ENCODE measurements at regions not wholly inside any gene's neighbourhood (a gene's known extent, or its start where the extent isn't known, plus 50 kb on each side); places are given as distances from the start of the nearest gene placed in this dataset.
"Not testable (repeated sequence)": the region's sequence is repeated elsewhere in the genome, so short reads cannot be mapped to it uniquely, and the experiment has no call there.

- DNase-seq (ENCODE audit: low read depth in 2 of 2): no peak
Observed at GRCh38 chr9:79446523-79447307, 125.0 kb upstream of the TLE4 start.

DNA sequence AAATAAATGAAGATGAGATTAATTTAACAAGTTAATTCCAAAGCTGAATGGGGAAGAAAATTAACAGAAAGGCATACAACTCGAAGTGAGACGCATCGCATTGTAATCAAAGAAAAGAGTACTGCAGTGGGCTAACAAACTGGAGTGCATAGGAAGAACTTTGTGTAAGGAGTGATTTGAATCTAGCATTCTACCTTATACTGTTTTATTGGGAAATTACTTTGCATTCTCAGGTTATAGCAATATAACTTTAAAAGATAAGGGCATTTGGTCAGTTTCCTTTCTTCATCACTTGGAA is 124.5 kb upstream of the TLE4 start:
- no peak for DNase-seq (ENCODE audit: low read depth in 2 of 2)

DNA sequence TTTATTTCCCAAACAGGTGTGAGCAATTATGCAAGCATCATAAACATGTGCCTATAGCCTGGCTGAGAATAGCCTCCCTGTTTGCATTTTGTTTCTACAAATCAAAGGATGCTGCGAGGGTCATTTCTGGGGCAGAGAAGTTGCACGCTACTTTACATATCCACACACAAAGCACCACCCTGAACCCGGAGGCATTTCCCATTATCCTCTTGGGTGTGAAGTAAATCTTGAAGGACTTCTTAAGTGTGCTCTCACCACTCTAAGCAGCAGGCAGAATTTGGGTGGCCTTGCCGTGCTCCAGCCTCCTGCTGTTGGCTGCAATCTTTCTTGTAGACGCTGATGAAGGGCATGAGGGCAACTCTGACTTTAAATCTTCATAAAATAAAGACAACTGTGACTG is 124.0 kb upstream of the TLE4 start:
- DNase-seq (ENCODE audit: low read depth in 2 of 2): no peak

DNA sequence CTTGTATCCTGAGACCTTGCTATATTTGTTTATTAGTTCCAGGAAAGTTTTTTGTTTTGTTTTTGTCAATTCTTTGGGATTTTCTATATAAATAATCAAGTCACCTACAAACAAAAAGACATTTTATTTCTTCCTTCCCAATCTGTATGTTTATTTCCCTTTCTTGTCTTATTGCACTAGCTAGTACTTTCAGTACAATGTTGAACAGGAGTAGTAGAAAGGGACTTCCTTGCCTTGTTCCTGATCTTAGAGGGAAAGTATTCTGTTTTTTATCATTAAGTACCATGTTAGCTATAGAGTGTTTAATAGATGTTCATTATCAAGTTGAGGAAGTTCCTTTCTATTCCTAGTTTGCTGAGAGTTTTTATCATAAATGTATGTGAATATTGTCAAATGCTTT is 119.5 kb upstream of the TLE4 start:
- no peak for DNase-seq (ENCODE audit: low read depth in 2 of 2)

- DNase-seq (ENCODE audit: low read depth in 2 of 2): no peak
Observed at GRCh38 chr9:79461712-79462111, 110.1 kb upstream of the TLE4 start.

- no peak for DNase-seq (ENCODE audit: low read depth in 2 of 2)
Observed at GRCh38 chr9:79465156-79465555, 106.6 kb upstream of the TLE4 start.

DNA sequence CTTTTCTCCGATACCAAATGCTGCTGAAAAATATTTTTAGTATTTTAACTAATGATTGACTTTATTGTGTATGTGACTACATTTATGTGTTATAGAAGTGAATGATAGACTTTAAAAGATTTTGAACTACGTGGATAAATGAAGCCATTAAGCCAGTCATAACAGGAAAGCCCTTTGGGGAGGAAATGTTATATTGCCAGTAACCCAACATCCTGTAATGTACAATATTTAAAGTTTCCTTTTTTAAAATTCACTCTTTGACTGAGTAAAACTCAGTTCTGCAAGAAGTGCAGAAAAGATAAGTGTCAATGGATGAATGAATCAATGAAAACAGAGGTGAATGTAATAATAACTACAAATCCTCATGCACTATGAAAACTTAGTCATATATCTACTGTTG is 102.6 kb upstream of the TLE4 start:
- DNase-seq (ENCODE audit: low read depth in 2 of 2): no peak

- no peak for DNase-seq (ENCODE audit: low read depth in 2 of 2)
Observed at GRCh38 chr9:79470954-79471353, 100.8 kb upstream of the TLE4 start.

DNA sequence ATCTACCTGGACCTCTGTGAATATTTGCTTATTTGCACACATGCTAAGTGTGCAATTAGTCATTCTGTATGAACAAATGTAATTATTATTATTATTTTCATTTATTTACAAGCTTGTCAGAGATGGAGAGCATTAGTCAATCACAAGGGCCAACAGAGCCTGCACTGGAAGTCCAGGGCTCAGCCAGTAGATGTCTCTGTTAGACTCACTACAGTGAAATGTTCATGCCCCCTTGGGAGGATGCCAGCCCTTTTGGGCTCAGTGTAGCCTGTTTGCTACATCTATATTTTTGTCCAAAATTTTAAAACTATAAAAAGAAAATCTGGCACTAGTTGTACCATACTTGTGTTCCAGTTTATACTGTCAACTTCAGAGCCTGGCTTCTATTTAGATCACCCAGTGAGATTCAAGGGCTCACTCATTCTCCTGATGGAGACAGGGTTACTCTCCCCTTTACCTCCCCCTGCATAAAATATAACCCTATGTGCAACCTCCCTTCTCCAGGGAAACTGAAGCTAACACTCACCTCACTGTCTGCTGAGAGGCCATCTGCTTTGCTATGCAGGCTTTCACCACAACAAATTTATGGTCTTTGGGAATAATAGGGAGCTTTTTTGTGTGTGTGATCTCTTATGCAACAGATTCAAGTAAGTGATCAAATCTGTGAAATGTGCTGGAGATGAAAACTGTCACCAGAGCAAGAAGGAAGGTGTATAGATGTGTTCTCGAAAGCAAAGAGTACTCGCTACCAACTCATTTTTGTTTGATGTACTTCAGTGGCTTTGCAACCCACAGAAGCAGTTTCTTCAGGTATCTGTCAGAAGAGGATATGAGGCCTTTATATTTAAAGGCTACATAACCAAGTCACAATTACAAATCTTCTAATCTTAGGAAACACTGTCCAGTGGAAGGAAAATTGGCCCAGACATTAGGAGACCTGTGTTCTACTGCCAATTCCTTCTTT is 99.9 kb upstream of the TLE4 start:
- DNase-seq (ENCODE audit: low read depth in 2 of 2): peak in 1 of 2 donors; percentile 8

GRCh38 chr9:79473704-79474103 is 98.1 kb upstream of the TLE4 start:
- DNase-seq (ENCODE audit: low read depth in 2 of 2): no peak

DNA sequence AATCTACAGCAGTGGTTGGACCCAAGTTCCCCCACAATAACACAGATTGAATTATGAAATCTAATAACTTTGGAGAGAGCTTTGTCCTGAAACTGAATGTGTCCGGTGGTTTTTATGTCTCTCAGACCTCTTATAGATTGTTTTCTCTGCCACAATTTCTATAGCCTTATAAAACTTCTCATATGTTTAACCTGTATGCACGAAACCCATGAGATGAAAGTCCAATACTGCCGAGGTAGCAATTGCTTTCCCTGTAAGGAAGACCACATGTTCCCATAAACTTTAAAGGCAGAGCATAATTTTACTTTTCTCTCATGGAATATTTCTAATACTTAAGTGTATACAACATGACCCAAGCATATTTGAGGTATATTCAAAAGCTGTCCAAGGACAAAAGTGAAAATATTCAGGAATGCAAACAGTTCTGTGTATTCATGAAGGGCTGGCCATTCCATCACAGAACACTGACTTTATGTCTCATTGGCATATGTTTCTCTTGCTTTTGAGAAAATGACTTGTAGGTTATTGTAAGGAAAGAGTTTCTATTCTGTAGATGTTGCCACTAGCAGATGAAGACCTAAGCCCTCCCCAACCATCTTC is 94.4 kb upstream of the TLE4 start:
- no peak for DNase-seq (ENCODE audit: low read depth in 2 of 2)

DNA sequence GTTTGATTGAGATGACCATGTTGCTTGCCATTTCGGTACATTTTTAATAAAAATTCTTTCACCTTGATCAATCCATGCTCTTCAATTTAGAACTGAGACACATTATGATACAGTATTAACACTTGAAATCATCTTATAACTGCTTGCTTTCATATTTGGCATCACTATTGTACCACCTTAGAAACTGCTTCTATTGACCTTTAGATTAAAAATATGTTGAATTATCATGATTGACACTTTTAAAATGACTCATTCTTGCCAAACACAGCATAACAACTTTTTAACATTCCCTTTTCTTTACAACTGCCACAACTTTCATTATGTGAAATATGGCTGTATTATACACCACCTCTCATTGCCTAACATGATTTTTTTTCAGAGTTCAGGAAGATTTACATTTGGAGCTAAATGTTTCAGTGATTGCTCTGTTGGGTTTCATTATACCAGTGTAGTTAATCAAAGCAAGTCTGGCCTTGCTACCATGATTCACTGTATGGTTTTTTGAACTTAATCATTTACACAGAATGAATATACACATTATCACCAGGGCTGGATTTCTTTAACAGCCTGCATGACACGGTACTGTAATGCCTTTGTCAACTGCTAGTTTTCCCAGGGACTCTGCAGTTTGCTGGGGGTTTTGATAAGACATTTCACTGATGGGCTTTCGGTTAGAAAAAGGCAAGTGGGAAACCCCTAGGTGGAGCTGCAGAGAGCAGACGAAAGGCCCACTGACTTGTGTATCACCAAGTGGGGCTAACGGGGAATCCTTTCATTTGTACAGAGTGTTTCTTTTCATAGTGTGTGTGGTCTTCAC is 93.6 kb upstream of the TLE4 start:
- peak in 1 of 2 donors; percentile 5 for DNase-seq (ENCODE audit: low read depth in 2 of 2)

GRCh38 chr9:79480639-79481038 is 91.1 kb upstream of the TLE4 start:
- no peak for DNase-seq (ENCODE audit: low read depth in 2 of 2)

DNA sequence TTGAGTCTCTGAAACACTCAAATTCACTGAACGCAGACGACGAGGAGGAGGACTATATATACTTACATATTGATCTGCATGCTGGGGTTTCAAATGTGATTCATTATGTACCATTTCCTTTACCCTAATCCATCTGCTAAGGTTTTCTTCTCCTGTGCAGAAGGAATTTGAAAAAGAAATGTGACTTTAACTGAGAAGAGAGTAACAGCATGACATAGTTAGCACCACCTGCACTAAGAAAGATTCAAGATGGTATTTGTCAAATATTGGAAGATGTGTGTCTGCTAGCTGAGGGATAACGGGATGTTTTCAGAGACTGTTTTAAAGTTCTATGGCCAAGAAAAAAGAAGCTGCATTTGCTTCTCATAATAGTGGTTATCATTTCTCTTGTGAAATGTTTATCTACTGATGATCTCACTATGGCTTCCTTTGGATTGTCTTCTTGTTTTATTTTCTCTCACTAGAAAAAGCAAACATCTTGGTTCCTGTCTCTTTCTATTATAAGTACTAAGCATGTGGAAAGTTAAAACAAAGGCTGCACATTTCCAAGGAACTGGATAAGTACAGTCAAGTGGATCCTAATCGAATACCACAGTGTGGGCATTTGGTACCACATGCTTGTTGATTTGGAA is 89.8 kb upstream of the TLE4 start:
- no peak for DNase-seq (ENCODE audit: low read depth in 2 of 2)

DNA sequence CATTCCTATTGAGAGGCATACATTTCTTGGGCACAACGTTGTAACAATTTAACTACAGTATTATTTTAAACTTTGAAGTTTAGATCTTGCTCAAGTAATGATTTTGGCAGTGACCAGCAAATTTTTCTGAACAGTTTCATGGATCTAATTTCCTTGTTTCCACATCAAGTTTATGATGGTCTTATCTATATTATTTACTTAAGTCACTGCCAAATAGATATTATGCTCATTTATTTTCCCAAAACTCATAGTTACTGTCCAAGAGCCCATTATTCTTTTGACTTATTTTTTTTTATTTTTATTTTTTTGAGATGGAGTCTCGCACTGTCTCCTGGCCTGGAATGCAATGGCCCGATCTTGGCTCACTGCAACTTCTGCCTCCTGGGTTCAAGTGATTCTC is 86.5 kb upstream of the TLE4 start:
- no peak for DNase-seq (ENCODE audit: low read depth in 2 of 2)

DNA sequence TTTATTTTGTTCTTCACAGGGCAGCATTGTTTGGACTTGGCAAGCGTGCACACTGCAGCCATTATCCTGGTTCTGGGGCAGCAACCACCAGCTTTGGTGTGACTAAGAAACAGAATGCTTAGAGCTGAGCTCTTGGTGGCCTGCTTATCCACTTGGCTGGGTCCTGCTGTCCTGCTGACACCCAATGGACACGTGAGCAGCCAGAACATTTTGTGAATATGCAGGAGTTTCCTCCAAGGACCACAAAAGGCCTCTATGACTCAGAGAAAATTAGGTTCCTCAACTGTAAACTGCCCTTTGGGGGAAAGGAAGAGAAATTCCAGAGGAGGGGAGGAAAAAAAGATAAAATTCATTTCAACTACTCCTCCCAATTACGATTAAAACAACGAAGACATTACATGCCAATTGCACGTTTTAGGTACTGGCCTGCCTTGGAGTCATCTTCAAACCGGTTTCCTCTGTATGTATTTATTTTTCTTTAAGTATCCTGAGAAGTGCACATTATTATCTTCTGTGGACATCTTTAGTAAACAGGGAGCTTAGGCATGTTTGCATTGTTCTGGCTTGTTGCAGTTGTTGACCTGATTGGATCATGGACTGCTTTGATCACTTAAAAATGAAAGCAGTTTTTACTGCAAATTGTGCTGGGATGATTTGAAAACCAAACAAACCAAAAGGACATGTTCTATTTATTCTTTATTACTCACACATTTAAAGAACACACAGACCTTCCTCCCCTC is 82.3 kb upstream of the TLE4 start:
- DNase-seq (ENCODE audit: low read depth in 2 of 2): no peak

GRCh38 chr9:79490657-79491248 is 81.0 kb upstream of the TLE4 start:
- DNase-seq (ENCODE audit: low read depth in 2 of 2): no peak

GRCh38 chr9:79492092-79493009 is 79.4 kb upstream of the TLE4 start:
- DNase-seq (ENCODE audit: low read depth in 2 of 2): no peak

GRCh38 chr9:79500196-79500864 is 71.4 kb upstream of the TLE4 start:
- DNase-seq (ENCODE audit: low read depth in 2 of 2): not testable (repeated sequence)

Measured in stimulated activated CD4-positive, alpha-beta T cell treated with anti-CD3 and anti-CD28 coated beads, Interleukin-1b, Interleukin-23, amount 100 ng/mL, for 4 hours (primary cell).